K562 (cell line): ENCODE measurements at regions not wholly inside any gene's neighbourhood (a gene's known extent, or its start where the extent isn't known, plus 50 kb on each side); places are given as distances from the start of the nearest gene placed in this dataset.

ENCODE experiments used
- ATAC-seq: fragments of 200-7000 bp; cut with Tn5 transposase; 3 replicates; pipeline ENCODE4 v1.9.1; 2020; ENCODE audit warnings: moderate library complexity
- BruUV-seq: library from RNA; stranded (reverse); fragments of 400-500 nt; replicated peaks from 2 replicates; lab custom pipeline; 2021; lab: Mats Ljungman, UMichigan
- CTCF ChIA-PET: fragments of 300-600 bp; formaldehyde crosslinking; extraction: SDS; loops from one replicate; lab custom pipeline; 2021; ENCODE audit warnings: low intra/inter-chr PET ratio; lab: Yijun Ruan, JAX
- POLR2A ChIA-PET: fragments of 300-600, 350-650 bp; sonication (Branson Sonifier 250); formaldehyde crosslinking; extraction: SDS; loops from one replicate; lab custom pipeline; 2021; ENCODE audit warnings: antibody characterized with exemption, inconsistent platforms; lab: Yijun Ruan, JAX
- DNase-seq, 4 experiments: peaks; one replicate each; pipeline versions ENCODE4 v3.0.0 to v3.0.0-alpha.2; 2011 to 2018; ENCODE audit warnings: low spot score in 3 of 4, mixed read lengths in 3 of 4; ENCODE audit errors: extremely low read depth in 1 of 4
- FAIRE-seq: peaks from 2 replicates; lab custom pipeline; 2011; peaks lifted over from hg19 to GRCh38; lab: Jason Lieb, UNC
- H2AFZ ChIP-seq: 2 replicates; pipeline ENCODE4 v1.6.0; 2011; ENCODE audit warnings: low read depth, low read length, control low read depth, inconsistent platforms
- H3K27ac ChIP-seq: fragments of 200-600 bp; 3 replicates; pipeline ENCODE4 v1.8.0; 2011; ENCODE audit warnings: low read depth, mild to moderate bottlenecking, control low read depth, inconsistent platforms, low read length, moderate library complexity, mixed read lengths; ENCODE audit errors: extremely low read depth
- H3K27me3 ChIP-seq, 2 experiments: fragments of 300-600 bp in 1 of 2; 2 replicates in 1 of 2; 3 replicates in 1 of 2; pipeline versions ENCODE4 v1.6.0 to v1.8.0; 2011; ENCODE audit warnings: inconsistent platforms in 2 of 2, low read length in 2 of 2, mild to moderate bottlenecking in 1 of 2, mixed read lengths in 1 of 2, moderate library complexity in 1 of 2; ENCODE audit not compliant: control insufficient read depth in 2 of 2, insufficient read depth in 2 of 2
- H3K36me3 ChIP-seq: fragments of 300-600 bp; 3 replicates; pipeline ENCODE4 v1.8.0; 2011; ENCODE audit warnings: mild to moderate bottlenecking, low read length, inconsistent platforms; ENCODE audit not compliant: control insufficient read depth, insufficient read depth
- H3K4me1 ChIP-seq, 2 experiments: fragments of 200-600 bp in 1 of 2; replicated peaks in 1 of 2; 2 replicates in 1 of 2; 3 replicates in 1 of 2; pipeline versions ENCODE4 v1.5.1 to v1.8.0; 2011; ENCODE audit warnings: inconsistent platforms in 2 of 2, low read length in 2 of 2, mild to moderate bottlenecking in 1 of 2, mixed read lengths in 1 of 2, moderate library complexity in 1 of 2; ENCODE audit not compliant: control insufficient read depth in 2 of 2, insufficient read depth in 2 of 2
- H3K4me2 ChIP-seq: 2 replicates; pipeline ENCODE4 v1.6.1; 2011; ENCODE audit warnings: low read length, control low read depth, inconsistent platforms, mixed read lengths; ENCODE audit not compliant: insufficient read depth
- H3K4me3 ChIP-seq: fragments of 200-600 bp; sonication (generic), shearing (Covaris generic); 2 replicates; pipeline ENCODE4 v1.5.1; 2016; ENCODE audit warnings: control low read depth, inconsistent platforms
- H3K79me2 ChIP-seq: fragments of 200-600 bp; 3 replicates; pipeline ENCODE4 v1.8.0; 2011; ENCODE audit warnings: low read length, inconsistent platforms; ENCODE audit not compliant: control insufficient read depth, insufficient read depth
- H3K9ac ChIP-seq, 2 experiments: 2 replicates each; pipeline versions ENCODE4 v1.6.0 to v1.6.1; 2011; ENCODE audit warnings: low read depth in 2 of 2, low read length in 2 of 2, control low read depth in 1 of 2, inconsistent platforms in 1 of 2, mild to moderate bottlenecking in 1 of 2, mixed read lengths in 1 of 2; ENCODE audit not compliant: insufficient read depth in 1 of 2
- H3K9me1 ChIP-seq: one replicate; pipeline ENCODE4 v1.6.0; 2011; ENCODE audit warnings: inconsistent platforms, mild to moderate bottlenecking, low read length, moderate library complexity; ENCODE audit not compliant: control insufficient read depth, insufficient read depth
- H3K9me3 ChIP-seq: replicated peaks from 2 replicates; pipeline ENCODE4 v1.5.1; 2011; ENCODE audit warnings: low read depth, low read length, inconsistent platforms; ENCODE audit not compliant: control insufficient read depth, insufficient read depth
- H4K20me1 ChIP-seq: replicated peaks from 2 replicates; pipeline ENCODE4 v1.6.1; 2011; ENCODE audit warnings: low read length, inconsistent platforms, mixed read lengths; ENCODE audit not compliant: control insufficient read depth, insufficient read depth
- FOSL1 ChIP-seq: fragments of 200-800 bp; sonication (Bioruptor generic); conservative IDR thresholded peaks from 2 replicates; pipeline ENCODE4 v1.6.1; 2016; ENCODE audit warnings: missing genetic modification characterization, missing compliant biosample characterization
- MYC ChIP-seq, 2 experiments: fragments of 250-450 bp in 1 of 2; sonication (Bioruptor Pico) in 1 of 2; IDR thresholded peaks; 2 replicates each; pipeline versions ENCODE4 v1.5.1 to v1.6.1; 2012 to 2021; ENCODE audit warnings: low read depth in 2 of 2, borderline replicate concordance in 1 of 2, improper control_type of control experiment in 1 of 2, low read length in 1 of 2, mild to moderate bottlenecking in 1 of 2, moderate library complexity in 1 of 2
- NFE2L1 ChIP-seq: fragments of 450-650 bp; IDR thresholded peaks from 2 replicates; pipeline ENCODE4 v1.6.1; 2016; ENCODE audit warnings: missing genetic modification characterization, low read depth, mild to moderate bottlenecking, missing compliant biosample characterization, moderate library complexity, borderline replicate concordance
- ZFP1 ChIP-seq: fragments of 450-650 bp; formaldehyde crosslinking; IDR thresholded peaks from 2 replicates; pipeline ENCODE4 v1.4.0; 2020; ENCODE audit warnings: mild to moderate bottlenecking, mixed read lengths
- ZKSCAN1 ChIP-seq: fragments of 150-350 bp; IDR thresholded peaks from 2 replicates; pipeline ENCODE4 v1.6.1; 2016; ENCODE audit warnings: low read depth, low read length
- ZNF384 ChIP-seq: IDR thresholded peaks from 2 replicates; pipeline ENCODE4 v1.6.1; 2012; ENCODE audit warnings: low read depth, low read length, improper control_type of control experiment
- WGBS: fragments of 100-300 bp; shearing (Covaris generic); methylation state at CpG from one replicate; pipeline ENCODE4 v1.1.6; 2016; ENCODE audit warnings: low coverage, mixed read lengths; ENCODE audit not compliant: insufficient coverage; ENCODE audit errors: missing lambda C conversion rate; 5-methylcytosine and 5-hydroxymethylcytosine counted together
- in situ Hi-C: fragments of 300-500 bp; cut with MboI; formaldehyde crosslinking; loops from 4 replicates; pipeline ENCODE4 v1.15.0; 2018; ENCODE audit warnings: inconsistent platforms, mixed read lengths
- intact Hi-C: fragments of 100-400 bp; cut with micrococcal nuclease; formaldehyde crosslinking; loops from 2 replicates; pipeline ENCODE4 v1.14.2; 2022

GRCh38 chr21:35511696-35512162, 462.6 kb upstream of the RUNX1 start:
- in situ Hi-C loops (no loop called here), intact Hi-C loops (loop anchor here (10.0 kb wide), 1 partner anchor 333 kb away; no protein-coding TSS in a partner anchor)
- no peak overlapping the region for H3K27ac ChIP-seq
- H4K20me1 ChIP-seq, result no peaks in the 10 kb centered on the region
- H3K4me3 ChIP-seq, result no peak overlapping the region
- 0 out of 2 replicates have a peak overlapping the region, but pooled peaks have one; percentile 15 for H2AFZ ChIP-seq
- FAIRE-seq, result no peak
- WGBS, result 11% methylated on average over 4 of the region's 4 CpGs
- H3K9me1 ChIP-seq, result no peaks in the 10 kb centered on the region
- TF ChIP-seq NFE2L1 (tag), result no peak
- TF ChIP-seq FOSL1 (tag), result peak; percentile 60
- TF ChIP-seq ZNF384, result peak; percentile 71
- TF ChIP-seq MYC (IDR thresholded peaks at IDR 0.05; ENCODE audit: low read depth, low read length), result peak; percentile 27; the same call in 1 of the 2 replicates
- no peak for TF ChIP-seq MYC (CRISPR knock-in tag; IDR thresholded peaks at IDR 0.05; ENCODE audit: borderline replicate concordance, low read depth)
- TF ChIP-seq ZKSCAN1, result no peak
- TF ChIP-seq ZFP1 (CRISPR knock-in tag), result no peak
- ATAC-seq, result no peak
- POLR2A ChIA-PET, result interaction anchor here (0.9 to 1.4 kb wide), 2 partner anchors 8 to 72 kb away, joined by 3 read pairs; no protein-coding TSS in a partner anchor
- no peaks in the 10 kb centered on the region for H3K79me2 ChIP-seq
- no TSS peak for BruUV-seq
- H3K9me3 ChIP-seq, result no peaks in the 10 kb centered on the region
- H3K27me3 ChIP-seq, result no peaks in the 10 kb centered on the region
- H3K4me1 ChIP-seq, result peaks cover 3 to 25% of the 10 kb centered on the region in 2 experiments; a peak in 3 of 5 replicates
- CTCF ChIA-PET, result interaction anchor here (0.6 kb wide), 1 partner anchor 105 kb away, joined by 3 read pairs; no protein-coding TSS in a partner anchor
- H3K9ac ChIP-seq, result no peak overlapping the region
- no peak overlapping the region for H3K4me2 ChIP-seq
- no peaks in the 10 kb centered on the region for H3K36me3 ChIP-seq
- DNase-seq, result no peak
